ENCODE measurements at regions not wholly inside any gene's neighbourhood (a gene's known extent, or its start where the extent isn't known, plus 50 kb on each side); places are given as distances from the start of the nearest gene placed in this dataset.

GRCh38 chr6:81822568-81822967 is 70.1 kb upstream of the TENT5A start:
- peaks cover 4% of the 10 kb centered on the region for H3K9me3 Mint-ChIP-seq
- H3K4me2 ChIP-seq, result no peak overlapping the region
- no peaks in the 10 kb centered on the region for H3K4me1 ChIP-seq
- no peak overlapping the region for H2AFZ ChIP-seq (replicated peaks)
- no peaks in the 10 kb centered on the region for H3K36me3 ChIP-seq
- H4K20me1 ChIP-seq (ENCODE audit: low read depth), result no peaks in the 10 kb centered on the region
- H3K4me3 ChIP-seq, result no peak overlapping the region
- H3K4me3 Mint-ChIP-seq, result no peak overlapping the region
- no peaks in the 10 kb centered on the region for H3K27me3 Mint-ChIP-seq (ENCODE audit: insufficient read depth, low read depth)
- no peak overlapping the region for H3K27ac ChIP-seq
- no peaks in the 10 kb centered on the region for H3K9me3 ChIP-seq (ENCODE audit: low read depth)
- no peaks in the 10 kb centered on the region for H3K36me3 Mint-ChIP-seq
- H3K79me2 ChIP-seq (ENCODE audit: low read depth), result no peaks in the 10 kb centered on the region
- TF ChIP-seq CTCF (IDR thresholded peaks at IDR 0.05), result no peak
- no peak for TF ChIP-seq EZH2phosphoT487 (IDR thresholded peaks at IDR 0.05)
- no peak for TF ChIP-seq EZH2 (IDR thresholded peaks at IDR 0.05)
- H3K27me3 ChIP-seq, result no peaks in the 10 kb centered on the region
- H3F3A ChIP-seq (ENCODE audit: low read depth), result no peaks in the 10 kb centered on the region
- H3K4me1 Mint-ChIP-seq, result no peaks in the 10 kb centered on the region
- H3K9ac ChIP-seq, result no peak overlapping the region
- no peak overlapping the region for H3K27ac Mint-ChIP-seq
- no peak for DNase-seq (ENCODE audit: low spot score)

DNA sequence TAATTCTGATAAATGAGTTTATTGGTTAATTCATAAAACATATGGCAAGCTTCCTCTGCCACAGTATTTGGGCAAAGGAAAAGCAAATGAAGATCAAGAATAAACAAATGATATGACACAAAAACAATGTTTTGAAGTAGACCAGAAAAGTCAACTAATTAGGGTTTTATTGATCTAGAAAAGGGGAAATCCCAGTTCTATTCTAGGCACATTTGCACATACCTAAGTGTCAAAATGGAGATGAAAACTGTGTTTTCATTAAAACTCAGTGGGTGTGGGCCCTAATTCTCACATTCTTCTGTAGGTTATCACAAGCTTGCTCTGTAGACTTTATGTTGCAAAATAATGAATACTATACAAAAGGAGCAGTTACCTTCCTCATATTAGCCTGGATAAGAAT is 69.0 kb upstream of the TENT5A start:
- Histone ChIP-seq H3K79me2 (ENCODE audit: low read depth) (no peaks in the 10 kb centered on the region), H3K4me3 (no peak overlapping the region), H3K9me3 (ENCODE audit: low read depth) (no peaks in the 10 kb centered on the region), H3K4me2 (no peak overlapping the region), H3K27ac (no peak overlapping the region), H3K36me3 (no peaks in the 10 kb centered on the region), H3K27me3 (no peaks in the 10 kb centered on the region), H3K9ac (no peak overlapping the region), H2AFZ (replicated peaks) (no peak overlapping the region), H3K4me1 (no peaks in the 10 kb centered on the region), H3F3A (ENCODE audit: low read depth) (no peaks in the 10 kb centered on the region), H4K20me1 (ENCODE audit: low read depth) (no peaks in the 10 kb centered on the region)
- H3K36me3 Mint-ChIP-seq, result no peaks in the 10 kb centered on the region
- TF ChIP-seq EZH2phosphoT487 (IDR thresholded peaks at IDR 0.05) (no peak), EZH2 (IDR thresholded peaks at IDR 0.05) (no peak), CTCF (IDR thresholded peaks at IDR 0.05) (no peak)
- H3K4me3 Mint-ChIP-seq, result no peak overlapping the region
- no peak overlapping the region for H3K27ac Mint-ChIP-seq
- H3K9me3 Mint-ChIP-seq, result peaks cover 2% of the 10 kb centered on the region
- no peaks in the 10 kb centered on the region for H3K4me1 Mint-ChIP-seq
- no peak for DNase-seq (ENCODE audit: low spot score)
- no peaks in the 10 kb centered on the region for H3K27me3 Mint-ChIP-seq (ENCODE audit: insufficient read depth, low read depth)

GRCh38 chr6:81820980-81821379 is 68.5 kb upstream of the TENT5A start:
- H3K27me3 Mint-ChIP-seq (ENCODE audit: insufficient read depth, low read depth), result no peaks in the 10 kb centered on the region

More at GRCh38 chr6:81820980-81821379, 68.5 kb upstream of the TENT5A start:
- Histone ChIP-seq H3K4me1 (no peaks in the 10 kb centered on the region), H4K20me1 (ENCODE audit: low read depth) (no peaks in the 10 kb centered on the region), H3K9me3 (ENCODE audit: low read depth) (no peaks in the 10 kb centered on the region), H3K79me2 (ENCODE audit: low read depth) (no peaks in the 10 kb centered on the region), H3K36me3 (no peaks in the 10 kb centered on the region), H3K4me2 (no peak overlapping the region), H3F3A (ENCODE audit: low read depth) (no peaks in the 10 kb centered on the region), H3K27ac (no peak overlapping the region), H3K9ac (no peak overlapping the region), H3K4me3 (no peak overlapping the region), H2AFZ (replicated peaks) (no peak overlapping the region), H3K27me3 (no peaks in the 10 kb centered on the region)
- no peak for TF ChIP-seq EZH2phosphoT487 (IDR thresholded peaks at IDR 0.05)
- no peak for TF ChIP-seq EZH2 (IDR thresholded peaks at IDR 0.05)
- no peak for TF ChIP-seq CTCF (IDR thresholded peaks at IDR 0.05)
- no peak overlapping the region for H3K27ac Mint-ChIP-seq
- no peaks in the 10 kb centered on the region for H3K36me3 Mint-ChIP-seq
- H3K4me3 Mint-ChIP-seq, result no peak overlapping the region
- H3K9me3 Mint-ChIP-seq, result no peaks in the 10 kb centered on the region
- DNase-seq (ENCODE audit: low spot score), result no peak
- no peaks in the 10 kb centered on the region for H3K4me1 Mint-ChIP-seq

Data from neural progenitor cell (in vitro differentiated cells).